Gastroesophageal sphincter (tissue), 4 donors: ENCODE measurements at regions not wholly inside any gene's neighbourhood (a gene's known extent, or its start where the extent isn't known, plus 50 kb on each side); places are given as distances from the start of the nearest gene placed in this dataset.

ENCODE experiments used
- ATAC-seq: fragments of 150-250 bp; one replicate; pipeline ENCODE4 v1.9.1; 2016; ENCODE audit warnings: mild to moderate bottlenecking, moderate library complexity
- H3K27ac ChIP-seq, 4 donors: fragments of 200-600 bp; sonication (generic) in 3 of 4; 1 replicate in 3 of 4; 2 replicates in 1 of 4; pipeline ENCODE4 v1.5.1; 2016 to 2019
- H3K27me3 ChIP-seq: fragments of 200-600 bp; sonication (generic); one replicate; pipeline ENCODE4 v1.5.1; 2019
- H3K36me3 ChIP-seq, 2 donors: fragments of 200-600 bp; sonication (generic); one replicate each; pipeline ENCODE4 v1.5.1; 2019; ENCODE audit warnings: control low read depth in 1 of 2
- H3K4me1 ChIP-seq, 3 donors: fragments of 200-600 bp; sonication (generic); 1 replicate in 2 of 3; 2 replicates in 1 of 3; pipeline ENCODE4 v1.5.1; 2016 to 2019; ENCODE audit warnings: control low read depth in 2 of 3
- H3K4me3 ChIP-seq, 2 donors: fragments of 200-600 bp; sonication (generic); one replicate each; pipeline ENCODE4 v1.5.1; 2019; ENCODE audit warnings: mild to moderate bottlenecking in 1 of 2, moderate library complexity in 1 of 2
- H3K9me3 ChIP-seq, 3 donors: fragments of 200-600 bp; sonication (generic); one replicate each; pipeline ENCODE4 v1.5.1; 2017 to 2019; ENCODE audit warnings: control low read depth in 2 of 3
- EP300 ChIP-seq: sonication (generic); formaldehyde crosslinking; IDR thresholded peaks from one replicate; pipeline ENCODE4 v1.6.1; 2017; ENCODE audit warnings: antibody characterized with exemption, mild to moderate bottlenecking
- POLR2A ChIP-seq, 2 donors: fragments of 450-650 bp; IDR thresholded peaks; one replicate each; pipeline ENCODE4 v1.6.1; 2017; ENCODE audit warnings: antibody characterized with exemption in 2 of 2, mild to moderate bottlenecking in 2 of 2, moderate library complexity in 1 of 2
- POLR2AphosphoS5 ChIP-seq: sonication (generic); formaldehyde crosslinking; IDR thresholded peaks from one replicate; pipeline ENCODE4 v1.6.1; 2017; ENCODE audit warnings: antibody characterized with exemption
- WGBS, 2 donors: methylation state at CpG; one replicate each; pipeline ENCODE4 v1.1.5; 2018; ENCODE audit warnings: low coverage in 1 of 2; 5-methylcytosine and 5-hydroxymethylcytosine counted together
- TF ChIP-seq, protein P1 (sequence below), 4 experiments: fragments of 200-600 bp in 2 of 4; fragments of 450-650 bp in 2 of 4; sonication (generic) in 1 of 4; IDR thresholded peaks; one replicate each; pipeline ENCODE4 v1.5.1; 2017 to 2019; ENCODE audit warnings: antibody characterized with exemption in 4 of 4, mild to moderate bottlenecking in 2 of 4, moderate library complexity in 2 of 4

DNA sequence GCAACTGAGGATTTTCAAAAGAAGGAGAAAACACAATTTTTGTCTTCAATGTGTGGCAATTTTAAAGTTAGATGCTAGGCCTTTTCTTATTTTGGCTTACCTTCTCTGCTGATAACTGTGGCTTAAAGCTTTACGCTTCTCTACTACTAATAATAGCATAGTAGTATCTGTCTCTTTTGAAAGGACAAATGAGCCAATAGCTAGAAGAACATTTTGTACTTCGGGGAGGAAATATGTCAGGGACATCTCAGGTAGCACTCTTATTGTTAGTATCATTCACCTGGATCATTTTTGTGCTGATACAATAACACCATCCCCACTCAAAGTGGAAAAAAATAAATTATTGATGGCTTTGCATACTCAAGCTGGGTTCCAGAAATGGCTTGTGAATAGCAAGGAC, 586.1 kb upstream of the TBL1XR1 start:
- Histone ChIP-seq H3K9me3 (no peaks in the 10 kb centered on the region), H3K4me3 (no peak overlapping the region), H3K4me1 (peaks cover 15 to 31% (median 18%) of the 10 kb centered on the region in 3 donors), H3K36me3 (no peaks in the 10 kb centered on the region), H3K27me3 (no peaks in the 10 kb centered on the region), H3K27ac (peak overlapping the region; percentile 72 to 98 (median 83))
- WGBS, 2 donors: 56 to 58% methylated on average over 2 of the region's 2 CpGs
- no peak for ATAC-seq
- TF ChIP-seq, protein P1, sequence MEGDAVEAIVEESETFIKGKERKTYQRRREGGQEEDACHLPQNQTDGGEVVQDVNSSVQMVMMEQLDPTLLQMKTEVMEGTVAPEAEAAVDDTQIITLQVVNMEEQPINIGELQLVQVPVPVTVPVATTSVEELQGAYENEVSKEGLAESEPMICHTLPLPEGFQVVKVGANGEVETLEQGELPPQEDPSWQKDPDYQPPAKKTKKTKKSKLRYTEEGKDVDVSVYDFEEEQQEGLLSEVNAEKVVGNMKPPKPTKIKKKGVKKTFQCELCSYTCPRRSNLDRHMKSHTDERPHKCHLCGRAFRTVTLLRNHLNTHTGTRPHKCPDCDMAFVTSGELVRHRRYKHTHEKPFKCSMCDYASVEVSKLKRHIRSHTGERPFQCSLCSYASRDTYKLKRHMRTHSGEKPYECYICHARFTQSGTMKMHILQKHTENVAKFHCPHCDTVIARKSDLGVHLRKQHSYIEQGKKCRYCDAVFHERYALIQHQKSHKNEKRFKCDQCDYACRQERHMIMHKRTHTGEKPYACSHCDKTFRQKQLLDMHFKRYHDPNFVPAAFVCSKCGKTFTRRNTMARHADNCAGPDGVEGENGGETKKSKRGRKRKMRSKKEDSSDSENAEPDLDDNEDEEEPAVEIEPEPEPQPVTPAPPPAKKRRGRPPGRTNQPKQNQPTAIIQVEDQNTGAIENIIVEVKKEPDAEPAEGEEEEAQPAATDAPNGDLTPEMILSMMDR (IDR thresholded peaks at IDR 0.05): no peak
- no peak for TF ChIP-seq POLR2AphosphoS5

GRCh38 chr3:177783767-177784166, 586.5 kb upstream of the TBL1XR1 start:
- H3K27me3 ChIP-seq: no peaks in the 10 kb centered on the region
- no peaks in the 10 kb centered on the region for H3K36me3 ChIP-seq
- ATAC-seq: no peak
- TF ChIP-seq POLR2A (IDR thresholded peaks at IDR 0.05) (no peak), EP300 (no peak), POLR2AphosphoS5 (no peak)
- TF ChIP-seq, protein P1 (IDR thresholded peaks at IDR 0.05): no peak
- H3K27ac ChIP-seq: peak overlapping the region in 3 of 4 donors; percentile 59 to 83 (median 72)
- H3K4me3 ChIP-seq: no peak overlapping the region
- WGBS, 2 donors: 89 to 92% methylated on average over 5 of the region's 5 CpGs
- no peaks in the 10 kb centered on the region for H3K9me3 ChIP-seq
- H3K4me1 ChIP-seq: peaks cover 15 to 31% (median 18%) of the 10 kb centered on the region in 3 donors

DNA sequence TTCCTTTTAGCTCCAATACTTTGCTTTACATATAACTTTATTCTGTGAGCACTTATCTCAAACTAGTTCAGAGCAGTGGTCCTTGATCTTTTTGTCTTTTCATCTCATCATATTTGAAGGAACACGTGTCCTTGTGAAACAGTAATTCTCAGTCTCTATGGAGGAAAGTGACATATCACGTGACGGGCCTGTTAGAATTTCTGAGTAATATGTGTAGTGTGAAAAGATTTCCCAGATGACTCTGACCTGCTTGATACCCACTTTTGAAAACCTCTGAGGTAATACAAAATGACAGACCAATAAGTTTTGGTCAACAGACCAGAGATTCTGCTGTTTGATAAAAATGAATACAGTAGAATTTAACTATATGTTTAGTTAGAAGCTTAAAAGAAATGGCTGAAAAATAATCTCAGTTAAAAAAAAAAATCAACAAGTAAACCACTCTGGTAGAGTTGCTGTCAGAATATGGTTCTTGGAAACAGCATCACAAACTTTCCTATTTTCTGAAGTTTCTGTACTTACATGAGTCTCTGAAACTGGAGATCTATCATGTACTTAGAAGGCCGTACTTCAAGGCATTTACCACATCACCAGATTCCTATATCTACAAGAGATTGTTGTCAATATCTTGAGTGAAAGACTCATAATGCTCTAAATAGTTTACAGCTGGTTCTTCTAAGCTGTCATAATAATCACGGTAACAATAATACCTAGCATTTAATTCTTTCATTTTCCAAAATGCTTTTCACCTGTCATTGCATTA, 590.2 kb upstream of the TBL1XR1 start:
- Histone ChIP-seq H3K27ac (no peak overlapping the region), H3K4me1 (peaks cover 0 to 10% (median 5%) of the 10 kb centered on the region in 3 donors), H3K27me3 (no peaks in the 10 kb centered on the region), H3K9me3 (no peaks in the 10 kb centered on the region), H3K4me3 (no peak overlapping the region), H3K36me3 (no peaks in the 10 kb centered on the region)
- TF ChIP-seq EP300 (no peak), POLR2AphosphoS5 (no peak), POLR2A (IDR thresholded peaks at IDR 0.05) (no peak)
- TF ChIP-seq, protein P1 (IDR thresholded peaks at IDR 0.05): no peak
- no peak for ATAC-seq
- 86 to 90% methylated on average over 5 of the region's 5 CpGs for WGBS, 2 donors

DNA sequence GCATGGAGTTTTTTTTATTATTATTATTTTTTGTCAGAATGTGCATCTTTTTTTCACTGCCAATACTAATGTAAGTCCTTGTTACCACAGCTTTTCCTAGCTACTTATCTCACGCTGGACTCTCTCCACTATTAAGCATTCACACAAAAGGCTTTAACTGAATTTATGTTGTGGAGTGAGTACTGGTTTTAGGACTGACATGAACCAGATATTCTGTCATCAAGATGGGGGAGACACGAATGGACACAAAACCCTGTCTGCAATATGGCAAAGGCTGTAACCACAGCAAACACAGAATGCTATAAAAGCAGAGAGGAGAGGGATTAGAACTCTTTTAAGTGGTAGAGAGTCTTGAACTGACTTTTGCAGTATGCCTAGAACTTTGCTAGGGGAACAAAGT, 592.2 kb upstream of the TBL1XR1 start:
- Histone ChIP-seq H3K27ac (no peak overlapping the region), H3K27me3 (no peaks in the 10 kb centered on the region), H3K4me1 (no peaks in the 10 kb centered on the region), H3K36me3 (no peaks in the 10 kb centered on the region), H3K4me3 (no peak overlapping the region), H3K9me3 (no peaks in the 10 kb centered on the region)
- WGBS, 2 donors: 40 to 52% methylated on average over 1 to 2 of the region's 2 CpGs
- ATAC-seq: no peak
- no peak for TF ChIP-seq POLR2A (IDR thresholded peaks at IDR 0.05)
- TF ChIP-seq, protein P1 (IDR thresholded peaks at IDR 0.05): no peak
- no peak for TF ChIP-seq POLR2AphosphoS5
- TF ChIP-seq EP300: no peak
